Mesenchymal stem cell (in vitro differentiated cells and primary cell): ENCODE measurements at regions not wholly inside any gene's neighbourhood (a gene's known extent, or its start where the extent isn't known, plus 50 kb on each side); places are given as distances from the start of the nearest gene placed in this dataset.

Experiments
- DNase-seq: peaks from one replicate; pipeline ENCODE4 v3.0.0-alpha.2; 2013
- H2AFZ ChIP-seq: one replicate; pipeline ENCODE4 v1.6.1; 2013; ENCODE audit warnings: low read depth, mild to moderate bottlenecking, control low read depth, inconsistent platforms, low read length, moderate library complexity
- H2AK5ac ChIP-seq: 2 replicates; pipeline ENCODE4 v1.6.1; 2013; ENCODE audit warnings: low read length, moderate library complexity, mild to moderate bottlenecking, inconsistent platforms; ENCODE audit not compliant: severe bottlenecking
- H2BK120ac ChIP-seq: one replicate; pipeline ENCODE4 v1.6.1; 2013; ENCODE audit warnings: low read depth, mild to moderate bottlenecking, inconsistent platforms, low read length, moderate library complexity
- H2BK12ac ChIP-seq, 2 experiments: one replicate each; pipeline ENCODE4 v1.6.1; 2013; ENCODE audit warnings: inconsistent platforms in 2 of 2, low read length in 2 of 2, mild to moderate bottlenecking in 2 of 2, moderate library complexity in 2 of 2, control low read depth in 1 of 2
- H2BK15ac ChIP-seq: one replicate; pipeline ENCODE4 v1.6.1; 2013; ENCODE audit warnings: mild to moderate bottlenecking, low read depth, inconsistent platforms; ENCODE audit not compliant: poor library complexity, severe bottlenecking
- H2BK5ac ChIP-seq: 2 replicates; pipeline ENCODE4 v1.6.1; 2013; ENCODE audit warnings: low read depth, mild to moderate bottlenecking, low read length, control low read depth, inconsistent platforms; ENCODE audit not compliant: poor library complexity, severe bottlenecking
- H3K14ac ChIP-seq, 2 experiments: one replicate each; pipeline ENCODE4 v1.6.1; 2013; ENCODE audit warnings: inconsistent platforms in 2 of 2, low read length in 2 of 2, control low read depth in 1 of 2, mild to moderate bottlenecking in 1 of 2, moderate library complexity in 1 of 2
- H3K18ac ChIP-seq, 2 experiments: one replicate each; pipeline ENCODE4 v1.6.1; 2013; ENCODE audit warnings: inconsistent platforms in 2 of 2, low read length in 2 of 2, control low read depth in 1 of 2, low read depth in 1 of 2, mild to moderate bottlenecking in 1 of 2
- H3K23ac ChIP-seq, 2 experiments: one replicate each; pipeline ENCODE4 v1.6.1; 2013; ENCODE audit warnings: inconsistent platforms in 2 of 2, low read length in 2 of 2, mild to moderate bottlenecking in 2 of 2, moderate library complexity in 2 of 2, control low read depth in 1 of 2
- H3K27ac ChIP-seq: 2 replicates; pipeline ENCODE4 v1.5.1; 2013; ENCODE audit warnings: mild to moderate bottlenecking, moderate library complexity, low read length, control low read depth, inconsistent platforms; ENCODE audit not compliant: poor library complexity, severe bottlenecking
- H3K27me3 ChIP-seq, 2 experiments: 2 replicates each; pipeline versions ENCODE4 v1.6.1 to v1.7.0; 2013; ENCODE audit warnings: low read length in 2 of 2, mild to moderate bottlenecking in 2 of 2, moderate library complexity in 2 of 2, control low read depth in 1 of 2, inconsistent platforms in 1 of 2; ENCODE audit not compliant: control insufficient read depth in 1 of 2, insufficient read depth in 1 of 2
- H3K36me3 ChIP-seq, 2 experiments: 2 replicates each; pipeline versions ENCODE4 v1.6.1 to v1.7.0; 2013; ENCODE audit warnings: low read length in 2 of 2, control low read depth in 1 of 2, inconsistent platforms in 1 of 2, low read depth in 1 of 2, mild to moderate bottlenecking in 1 of 2; ENCODE audit not compliant: insufficient read depth in 2 of 2, control insufficient read depth in 1 of 2
- H3K4ac ChIP-seq, 2 experiments: one replicate each; pipeline ENCODE4 v1.6.1; 2013; ENCODE audit warnings: inconsistent platforms in 2 of 2, low read length in 2 of 2, mild to moderate bottlenecking in 2 of 2, moderate library complexity in 2 of 2, control low read depth in 1 of 2, low read depth in 1 of 2
- H3K4me1 ChIP-seq: 2 replicates; pipeline ENCODE4 v1.6.1; 2013; ENCODE audit warnings: low read depth, low read length, control low read depth; ENCODE audit not compliant: control insufficient read depth, insufficient read depth
- H3K4me2 ChIP-seq: 2 replicates; pipeline ENCODE4 v1.6.1; 2013; ENCODE audit warnings: low read length, mild to moderate bottlenecking, inconsistent platforms; ENCODE audit not compliant: poor library complexity, severe bottlenecking
- H3K4me3 ChIP-seq, 2 experiments: 2 replicates each; pipeline versions ENCODE4 v1.5.1 to v1.7.0; 2013; ENCODE audit warnings: low read length in 2 of 2, mild to moderate bottlenecking in 2 of 2, control low read depth in 1 of 2, low read depth in 1 of 2; ENCODE audit not compliant: insufficient read depth in 1 of 2
- H3K79me1 ChIP-seq: replicated peaks from 2 replicates; pipeline ENCODE4 v1.6.1; 2013; ENCODE audit warnings: mild to moderate bottlenecking, control low read depth, low read length, inconsistent platforms; ENCODE audit not compliant: poor library complexity, severe bottlenecking
- H3K9ac ChIP-seq: 2 replicates; pipeline ENCODE4 v1.7.0; 2013; ENCODE audit warnings: mild to moderate bottlenecking, low read length, moderate library complexity
- H3K9me3 ChIP-seq: 2 replicates; pipeline ENCODE4 v1.7.0; 2013; ENCODE audit warnings: mild to moderate bottlenecking, low read length; ENCODE audit not compliant: control insufficient read depth
- H4K8ac ChIP-seq: one replicate; pipeline ENCODE4 v1.6.1; 2013; ENCODE audit warnings: inconsistent platforms, mild to moderate bottlenecking, low read length, moderate library complexity
- H4K91ac ChIP-seq: one replicate; pipeline ENCODE4 v1.6.1; 2013; ENCODE audit warnings: mild to moderate bottlenecking, low read length, inconsistent platforms
- WGBS: methylation state at CpG from one replicate; pipeline ENCODE4 v1.1.7; 2013; ENCODE audit warnings: mixed read lengths; 5-methylcytosine and 5-hydroxymethylcytosine counted together

- no peak overlapping the region for H2AK5ac ChIP-seq
- no peaks in the 10 kb centered on the region for H3K4me1 ChIP-seq
- no peak overlapping the region for H3K9ac ChIP-seq
- DNase-seq = no peak
- H3K36me3 ChIP-seq = no peaks in the 10 kb centered on the region
- WGBS = 100% methylated on average over 1 of the region's 1 CpG
- H2AFZ ChIP-seq = no peak overlapping the region
- no peak overlapping the region for H2BK12ac ChIP-seq
- no peak overlapping the region for H3K18ac ChIP-seq
- H3K4me2 ChIP-seq = no peak overlapping the region
- H2BK15ac ChIP-seq = no peak overlapping the region
- no peak overlapping the region for H2BK120ac ChIP-seq
- H4K91ac ChIP-seq = no peak overlapping the region
- H3K79me1 ChIP-seq = no peaks in the 10 kb centered on the region
- H2BK5ac ChIP-seq = no peak overlapping the region
- H4K8ac ChIP-seq = no peak overlapping the region
- H3K14ac ChIP-seq = no peak overlapping the region
- H3K27me3 ChIP-seq = peaks cover 0 to 9% of the 10 kb centered on the region in 2 experiments
- no peak overlapping the region for H3K4ac ChIP-seq
- H3K9me3 ChIP-seq = no peaks in the 10 kb centered on the region
- H3K4me3 ChIP-seq = no peak overlapping the region
- H3K23ac ChIP-seq = no peak overlapping the region
- H3K27ac ChIP-seq = no peak overlapping the region
Observed at GRCh38 chr7:24365606-24366005, 81.6 kb downstream of the NPY start.

DNA sequence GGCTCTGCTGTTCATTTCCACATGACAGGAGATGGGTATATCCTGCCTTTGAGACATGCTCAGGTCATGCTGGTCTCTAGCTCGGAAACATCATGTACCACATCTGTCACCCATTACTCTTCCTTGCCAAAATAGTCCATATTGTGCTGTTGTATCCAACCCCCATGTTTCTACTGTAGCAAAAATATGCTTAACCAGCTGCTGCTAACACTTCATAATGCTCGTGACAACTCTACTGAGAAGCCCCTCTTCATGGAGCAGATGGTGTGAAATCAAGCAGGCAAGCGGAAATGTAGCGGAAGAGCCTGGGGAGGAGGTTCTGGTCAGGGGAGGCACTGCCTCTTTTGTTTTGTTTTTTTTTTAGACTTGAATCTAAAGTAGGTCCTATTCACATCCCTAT lies 82.9 kb downstream of the NPY start:
- DNase-seq = no peak
- WGBS = 76% methylated on average over 4 of the region's 4 CpGs
- Histone ChIP-seq H2BK5ac (no peak overlapping the region), H3K14ac (no peak overlapping the region), H3K27ac (no peak overlapping the region), H3K9ac (no peak overlapping the region), H3K4ac (no peak overlapping the region), H3K79me1 (no peaks in the 10 kb centered on the region), H3K4me2 (no peak overlapping the region), H3K36me3 (no peaks in the 10 kb centered on the region), H3K4me1 (no peaks in the 10 kb centered on the region), H3K23ac (no peak overlapping the region), H2BK120ac (no peak overlapping the region), H2AFZ (no peak overlapping the region), H3K4me3 (no peak overlapping the region), H3K9me3 (no peaks in the 10 kb centered on the region), H2BK12ac (no peak overlapping the region), H3K18ac (no peak overlapping the region), H3K27me3 (peaks cover 0 to 3% of the 10 kb centered on the region in 2 experiments), H2BK15ac (no peak overlapping the region), H2AK5ac (no peak overlapping the region), H4K8ac (no peak overlapping the region), H4K91ac (no peak overlapping the region)

DNA sequence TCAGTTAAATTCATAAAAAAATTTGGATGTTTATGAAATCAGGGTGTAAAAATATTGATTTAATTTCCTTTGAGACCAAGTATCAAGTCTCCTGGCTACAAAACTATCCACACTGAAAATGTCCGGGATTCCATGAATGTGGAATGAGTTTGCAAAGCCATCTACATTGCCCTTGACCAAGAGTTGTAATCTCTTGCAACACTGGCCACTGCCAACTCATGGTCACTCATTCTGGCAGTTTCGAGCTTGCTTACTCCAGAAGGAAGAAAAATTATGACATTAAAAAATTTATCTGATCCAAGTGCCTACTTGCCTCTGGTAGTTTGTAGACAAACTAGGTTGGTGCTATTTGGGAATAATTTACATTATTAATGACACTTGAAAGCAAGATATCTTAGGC lies 84.2 kb downstream of the NPY start:
- H3K23ac ChIP-seq = no peak overlapping the region
- H3K4me1 ChIP-seq = no peaks in the 10 kb centered on the region
- no peak overlapping the region for H2BK120ac ChIP-seq
- no peaks in the 10 kb centered on the region for H3K36me3 ChIP-seq
- H2AK5ac ChIP-seq = no peak overlapping the region
- H3K79me1 ChIP-seq = no peaks in the 10 kb centered on the region
- WGBS = 76% methylated on average over 2 of the region's 2 CpGs
- H2BK5ac ChIP-seq = no peak overlapping the region
- no peak overlapping the region for H3K4me2 ChIP-seq
- no peak overlapping the region for H3K4ac ChIP-seq
- H3K18ac ChIP-seq = no peak overlapping the region
- no peak overlapping the region for H4K91ac ChIP-seq
- H2BK15ac ChIP-seq = no peak overlapping the region
- no peak for DNase-seq
- no peak overlapping the region for H2BK12ac ChIP-seq
- no peak overlapping the region for H3K4me3 ChIP-seq
- no peak overlapping the region for H2AFZ ChIP-seq
- H3K27me3 ChIP-seq = peaks cover 3 to 5% of the 10 kb centered on the region in 2 experiments
- H4K8ac ChIP-seq = no peak overlapping the region
- no peaks in the 10 kb centered on the region for H3K9me3 ChIP-seq
- H3K9ac ChIP-seq = no peak overlapping the region
- no peak overlapping the region for H3K27ac ChIP-seq
- no peak overlapping the region for H3K14ac ChIP-seq

- no peak overlapping the region for H4K8ac ChIP-seq
- no peak overlapping the region for H3K18ac ChIP-seq
- no peak overlapping the region for H2AK5ac ChIP-seq
- H3K4me1 ChIP-seq = no peaks in the 10 kb centered on the region
- no peak overlapping the region for H2BK12ac ChIP-seq
- no peak overlapping the region for H3K27ac ChIP-seq
- H3K79me1 ChIP-seq = no peaks in the 10 kb centered on the region
- H2BK120ac ChIP-seq = no peak overlapping the region
- H2AFZ ChIP-seq = no peak overlapping the region
- H3K4me3 ChIP-seq = no peak overlapping the region
- H2BK15ac ChIP-seq = no peak overlapping the region
- H3K36me3 ChIP-seq = no peaks in the 10 kb centered on the region
- DNase-seq = no peak
- peaks cover 7 to 15% of the 10 kb centered on the region in 2 experiments for H3K27me3 ChIP-seq
- H3K14ac ChIP-seq = no peak overlapping the region
- no peak overlapping the region for H3K4me2 ChIP-seq
- no peak overlapping the region for H3K4ac ChIP-seq
- H2BK5ac ChIP-seq = no peak overlapping the region
- 66% methylated on average over 2 of the region's 5 CpGs for WGBS
- H3K9ac ChIP-seq = no peak overlapping the region
- H4K91ac ChIP-seq = no peak overlapping the region
- no peaks in the 10 kb centered on the region for H3K9me3 ChIP-seq
- H3K23ac ChIP-seq = no peak overlapping the region
Observed at GRCh38 chr7:24370541-24370940, 86.6 kb downstream of the NPY start.
